ENCODE measurements at regions not wholly inside any gene's neighbourhood (a gene's known extent, or its start where the extent isn't known, plus 50 kb on each side); places are given as distances from the start of the nearest gene placed in this dataset.

- Mint-ChIP-seq H3K4me1 (ENCODE audit: insufficient read depth, unreplicated experiment) (peaks cover 20% of the 10 kb centered on the region), H3K9me3 (ENCODE audit: unreplicated experiment) (no peaks in the 10 kb centered on the region), H3K36me3 (ENCODE audit: insufficient read depth, unreplicated experiment) (no peaks in the 10 kb centered on the region), H3K27me3 (ENCODE audit: insufficient read depth, unreplicated experiment) (peaks cover 6% of the 10 kb centered on the region), H3K27ac (ENCODE audit: low read depth, unreplicated experiment) (no peak overlapping the region), H3K4me3 (ENCODE audit: unreplicated experiment) (no peak overlapping the region)
- TF ChIP-seq CTCF (IDR thresholded peaks at IDR 0.05; ENCODE audit: unreplicated experiment): no peak
- BruUV-seq (replicated peaks): no TSS peak
- peak; percentile 90 for DNase-seq (ENCODE audit: unreplicated experiment)
- POLR2A ChIA-PET: interaction anchor here (0.6 to 0.9 kb wide), 2 partner anchors 104 to 1127 kb away, joined by 3 read pairs; no protein-coding TSS in a partner anchor
- CTCF ChIA-PET: interaction anchor here (0.6 to 7.9 kb wide), 3 partner anchors 13 to 686 kb away, joined by 6 to 63 read pairs (median 9); no protein-coding TSS in a partner anchor
- intact Hi-C loops (cut with micrococcal nuclease): loop anchor here (2.0 kb wide), 1 partner anchor 104 kb away; no protein-coding TSS in a partner anchor
Measured at GRCh38 chr18:42310956-42311355, 355.9 kb downstream of the PIK3C3 start.

GRCh38 chr18:42326752-42327151 lies 371.7 kb downstream of the PIK3C3 start:
- H3K27me3 Mint-ChIP-seq (ENCODE audit: insufficient read depth, unreplicated experiment): no peaks in the 10 kb centered on the region
- H3K4me1 Mint-ChIP-seq (ENCODE audit: insufficient read depth, unreplicated experiment): no peaks in the 10 kb centered on the region
- H3K9me3 Mint-ChIP-seq (ENCODE audit: unreplicated experiment): peaks cover 7% of the 10 kb centered on the region
- TF ChIP-seq CTCF (IDR thresholded peaks at IDR 0.05; ENCODE audit: unreplicated experiment): no peak
- H3K4me3 Mint-ChIP-seq (ENCODE audit: unreplicated experiment): no peak overlapping the region
- intact Hi-C loops (cut with micrococcal nuclease): no loop called here
- H3K36me3 Mint-ChIP-seq (ENCODE audit: insufficient read depth, unreplicated experiment): no peaks in the 10 kb centered on the region
- H3K27ac Mint-ChIP-seq (ENCODE audit: low read depth, unreplicated experiment): no peak overlapping the region
- BruUV-seq (replicated peaks): no TSS peak
- no peak for DNase-seq (ENCODE audit: unreplicated experiment)
- ChIA-PET CTCF (no interaction called here), POLR2A (no interaction called here)

- no peak overlapping the region for H3K4me3 Mint-ChIP-seq (ENCODE audit: unreplicated experiment)
- intact Hi-C loops (cut with micrococcal nuclease): no loop called here
- peaks cover 7% of the 10 kb centered on the region for H3K9me3 Mint-ChIP-seq (ENCODE audit: unreplicated experiment)
Measured at GRCh38 chr18:42328931-42329330, 373.9 kb downstream of the PIK3C3 start.

GRCh38 chr18:42330296-42330695 lies 375.3 kb downstream of the PIK3C3 start:
- no TSS peak for BruUV-seq (replicated peaks)
- ChIA-PET POLR2A (no interaction called here), CTCF (no interaction called here)
- Mint-ChIP-seq H3K27me3 (ENCODE audit: insufficient read depth, unreplicated experiment) (no peaks in the 10 kb centered on the region), H3K9me3 (ENCODE audit: unreplicated experiment) (peaks cover 7% of the 10 kb centered on the region), H3K4me1 (ENCODE audit: insufficient read depth, unreplicated experiment) (no peaks in the 10 kb centered on the region), H3K4me3 (ENCODE audit: unreplicated experiment) (no peak overlapping the region), H3K27ac (ENCODE audit: low read depth, unreplicated experiment) (no peak overlapping the region), H3K36me3 (ENCODE audit: insufficient read depth, unreplicated experiment) (no peaks in the 10 kb centered on the region)
- no peak for DNase-seq (ENCODE audit: unreplicated experiment)
- intact Hi-C loops (cut with micrococcal nuclease): no loop called here
- TF ChIP-seq CTCF (IDR thresholded peaks at IDR 0.05; ENCODE audit: unreplicated experiment): no peak

More at GRCh38 chr18:42328931-42329330, 373.9 kb downstream of the PIK3C3 start:
- ChIA-PET POLR2A (no interaction called here), CTCF (no interaction called here)
- no peak overlapping the region for H3K27ac Mint-ChIP-seq (ENCODE audit: low read depth, unreplicated experiment)
- TF ChIP-seq CTCF (IDR thresholded peaks at IDR 0.05; ENCODE audit: unreplicated experiment): no peak
- no peak for DNase-seq (ENCODE audit: unreplicated experiment)
- no peaks in the 10 kb centered on the region for H3K27me3 Mint-ChIP-seq (ENCODE audit: insufficient read depth, unreplicated experiment)
- no peaks in the 10 kb centered on the region for H3K36me3 Mint-ChIP-seq (ENCODE audit: insufficient read depth, unreplicated experiment)
- no peaks in the 10 kb centered on the region for H3K4me1 Mint-ChIP-seq (ENCODE audit: insufficient read depth, unreplicated experiment)
- no TSS peak for BruUV-seq (replicated peaks)
